ENCODE measurements at regions not wholly inside any gene's neighbourhood (a gene's known extent, or its start where the extent isn't known, plus 50 kb on each side); places are given as distances from the start of the nearest gene placed in this dataset.

GRCh38 chr4:117327491-117327890 is 242.1 kb upstream of the TRAM1L1 start:
- TF ChIP-seq POLR2A (IDR thresholded peaks at IDR 0.05; ENCODE audit: low read depth, low read length): no peak
- TF ChIP-seq TAF1 (IDR thresholded peaks at IDR 0.05; ENCODE audit: low read depth, low read length): no peak
- TF ChIP-seq POLR2AphosphoS5 (IDR thresholded peaks at IDR 0.05; ENCODE audit: low read depth, low read length): no peak
- TF ChIP-seq PAX5 (IDR thresholded peaks at IDR 0.05; ENCODE audit: insufficient read depth, low read length, severe bottlenecking): no peak

All from GM12891 (cell line).